ENCODE measurements at regions not wholly inside any gene's neighbourhood (a gene's known extent, or its start where the extent isn't known, plus 50 kb on each side); places are given as distances from the start of the nearest gene placed in this dataset.
A peak's percentile ranks its signal among the peaks of the same experiment; 100 is the strongest.
"Not testable (repeated sequence)": the region's sequence is repeated elsewhere in the genome, so short reads cannot be mapped to it uniquely, and the experiment has no call there.

DNA sequence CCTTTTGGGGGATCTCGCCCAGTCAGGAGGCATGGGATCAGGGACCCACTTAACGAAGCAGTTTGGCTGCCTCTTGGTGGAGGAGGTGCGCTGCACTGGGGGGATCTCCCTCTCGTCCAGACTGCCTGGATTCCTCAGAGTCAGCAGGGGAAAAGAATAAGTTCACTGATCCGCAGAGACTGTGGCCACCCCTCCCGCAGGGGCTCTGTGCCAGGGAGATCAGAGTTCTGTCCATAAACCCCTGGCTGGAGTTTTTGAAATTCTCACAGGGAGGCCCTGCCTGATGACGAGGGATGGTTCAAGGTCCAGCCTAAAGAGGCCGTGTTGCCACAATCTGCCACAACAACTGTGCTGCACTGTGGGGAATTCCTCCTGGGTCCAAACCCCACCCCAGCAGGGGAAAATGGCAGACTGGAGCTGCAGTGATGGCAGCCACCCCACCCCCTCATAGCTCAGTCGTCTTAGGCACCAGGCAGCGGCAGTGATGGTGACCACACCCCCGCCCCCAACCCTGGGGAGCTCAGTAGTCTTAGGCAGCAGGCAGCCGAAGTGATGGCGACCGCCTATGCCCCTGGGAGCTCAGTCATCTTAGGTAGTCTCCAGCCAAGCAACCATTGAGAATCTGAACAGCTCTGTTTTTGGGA is 273.8 kb upstream of the USP25 start:
- ATAC-seq (replicated peaks in 1 of 2) = no peak
- no peaks in the 10 kb centered on the region for H3K4me1 Mint-ChIP-seq (ENCODE audit: low read depth)
- H3K27ac Mint-ChIP-seq = no peak overlapping the region
- H3K36me3 Mint-ChIP-seq (ENCODE audit: insufficient read depth in 2 of 2) = peaks cover 0 to 1% of the 10 kb centered on the region in 2 donors
- no peak overlapping the region for H3K4me3 Mint-ChIP-seq
- H3K9me3 Mint-ChIP-seq = peaks cover 2 to 8% of the 10 kb centered on the region in 2 donors
- no peaks in the 10 kb centered on the region for H3K27me3 Mint-ChIP-seq (ENCODE audit: low read depth)
- DNase-seq = no peak

DNA sequence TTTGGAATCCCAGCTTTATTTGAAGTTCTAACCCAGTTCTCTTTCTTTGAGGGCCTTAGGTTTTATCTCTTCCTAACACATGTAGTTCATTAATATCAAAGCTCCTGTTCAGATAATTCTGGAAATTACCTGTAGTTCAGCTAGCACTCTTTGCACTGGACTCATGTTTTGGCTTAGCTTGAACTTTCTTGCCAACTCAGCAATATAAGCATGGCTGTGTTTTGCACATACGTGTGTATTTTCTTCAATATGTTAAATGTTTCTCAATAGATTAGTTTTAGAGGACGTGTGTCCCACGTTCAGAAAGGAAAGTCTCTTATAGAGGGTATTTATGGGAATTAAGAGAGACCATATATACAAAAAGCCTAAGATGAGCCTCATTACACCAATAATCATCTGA is 271.8 kb upstream of the USP25 start:
- Mint-ChIP-seq H3K27ac (no peak overlapping the region), H3K4me3 (no peak overlapping the region), H3K36me3 (ENCODE audit: insufficient read depth in 2 of 2) (peaks cover 0 to 2% of the 10 kb centered on the region in 2 donors), H3K4me1 (ENCODE audit: low read depth) (no peaks in the 10 kb centered on the region), H3K9me3 (no peaks in the 10 kb centered on the region), H3K27me3 (ENCODE audit: low read depth) (no peaks in the 10 kb centered on the region)
- no peak for ATAC-seq (replicated peaks in 1 of 2)
- no peak for DNase-seq

DNA sequence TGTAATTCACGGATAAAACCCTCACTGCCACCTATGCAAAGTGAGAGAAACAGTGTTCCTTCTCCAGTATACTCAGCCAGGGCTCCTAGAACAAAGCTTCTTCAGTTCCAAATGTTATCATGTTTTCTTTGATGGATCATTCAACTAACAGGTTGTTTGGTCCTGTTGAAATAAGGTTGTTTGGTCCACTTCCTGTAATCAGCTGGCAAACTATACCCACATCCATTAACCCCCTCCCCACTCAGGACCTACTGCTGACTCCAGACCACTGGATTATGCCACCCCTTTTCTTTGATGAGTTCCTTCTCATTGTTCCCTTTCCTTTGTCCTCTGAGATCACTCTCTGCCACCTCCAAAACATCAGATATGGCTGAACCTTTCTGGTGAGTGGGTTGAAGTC is 267.7 kb upstream of the USP25 start:
- no peaks in the 10 kb centered on the region for H3K4me1 Mint-ChIP-seq (ENCODE audit: low read depth)
- H3K27ac Mint-ChIP-seq = no peak overlapping the region
- DNase-seq (no peak), ATAC-seq (replicated peaks in 1 of 2) (no peak)
- H3K4me3 Mint-ChIP-seq = no peak overlapping the region
- no peaks in the 10 kb centered on the region for H3K27me3 Mint-ChIP-seq (ENCODE audit: low read depth)
- peaks cover 0 to 2% of the 10 kb centered on the region in 2 donors for H3K36me3 Mint-ChIP-seq (ENCODE audit: insufficient read depth in 2 of 2)
- H3K9me3 Mint-ChIP-seq = peaks cover 0 to 2% of the 10 kb centered on the region in 2 donors

DNA sequence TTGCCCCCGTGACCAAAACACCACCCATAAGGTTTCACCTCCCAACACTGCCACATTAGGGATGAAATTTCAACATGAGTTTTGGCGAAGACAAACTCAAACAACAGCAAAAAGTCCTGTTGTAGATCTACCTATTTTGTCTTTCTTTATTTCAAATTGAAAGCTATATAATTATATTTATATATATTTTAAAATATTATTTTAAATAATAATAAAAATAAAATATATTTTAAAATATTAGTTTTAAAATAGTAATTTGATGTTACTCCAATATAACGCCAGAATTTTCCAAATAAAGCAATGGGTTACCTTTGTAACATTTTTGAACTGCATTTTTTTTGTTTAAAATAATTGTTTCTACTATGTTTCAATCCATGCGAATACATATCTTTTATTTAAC is 263.5 kb upstream of the USP25 start:
- Mint-ChIP-seq H3K4me3 (no peak overlapping the region), H3K9me3 (peaks cover 0 to 2% of the 10 kb centered on the region in 2 donors), H3K4me1 (ENCODE audit: low read depth) (no peaks in the 10 kb centered on the region), H3K36me3 (ENCODE audit: insufficient read depth in 2 of 2) (peaks cover 0 to 2% of the 10 kb centered on the region in 2 donors), H3K27me3 (ENCODE audit: low read depth) (no peaks in the 10 kb centered on the region), H3K27ac (no peak overlapping the region)
- ATAC-seq (replicated peaks in 1 of 2) (no peak), DNase-seq (no peak)

DNA sequence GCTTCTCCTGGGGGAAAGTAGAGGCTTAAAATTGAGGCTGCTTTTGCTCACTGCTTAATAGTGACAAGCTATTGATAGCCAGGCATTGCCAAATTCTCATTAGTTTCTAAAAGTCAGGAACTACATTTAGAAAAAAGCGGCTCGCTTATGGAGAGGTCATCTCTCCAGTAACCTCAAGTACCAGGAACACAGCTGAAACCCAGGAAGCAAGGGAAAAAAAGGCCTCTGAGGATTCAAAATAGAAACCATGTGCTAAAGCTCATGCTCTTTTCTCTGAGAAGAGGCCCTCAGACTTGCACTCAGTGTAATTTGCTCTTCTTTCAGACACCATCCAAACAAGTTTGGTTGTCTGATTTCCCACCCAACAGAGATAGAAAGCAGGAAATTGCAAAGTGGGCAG is 261.4 kb upstream of the USP25 start:
- H3K27ac Mint-ChIP-seq = no peak overlapping the region
- DNase-seq = no peak
- no peak for ATAC-seq (replicated peaks in 1 of 2)
- H3K4me3 Mint-ChIP-seq = no peak overlapping the region
- H3K27me3 Mint-ChIP-seq (ENCODE audit: low read depth) = no peaks in the 10 kb centered on the region
- H3K36me3 Mint-ChIP-seq (ENCODE audit: insufficient read depth in 2 of 2) = no peaks in the 10 kb centered on the region
- H3K9me3 Mint-ChIP-seq = peaks cover 0 to 2% of the 10 kb centered on the region in 2 donors
- H3K4me1 Mint-ChIP-seq (ENCODE audit: low read depth) = no peaks in the 10 kb centered on the region

DNA sequence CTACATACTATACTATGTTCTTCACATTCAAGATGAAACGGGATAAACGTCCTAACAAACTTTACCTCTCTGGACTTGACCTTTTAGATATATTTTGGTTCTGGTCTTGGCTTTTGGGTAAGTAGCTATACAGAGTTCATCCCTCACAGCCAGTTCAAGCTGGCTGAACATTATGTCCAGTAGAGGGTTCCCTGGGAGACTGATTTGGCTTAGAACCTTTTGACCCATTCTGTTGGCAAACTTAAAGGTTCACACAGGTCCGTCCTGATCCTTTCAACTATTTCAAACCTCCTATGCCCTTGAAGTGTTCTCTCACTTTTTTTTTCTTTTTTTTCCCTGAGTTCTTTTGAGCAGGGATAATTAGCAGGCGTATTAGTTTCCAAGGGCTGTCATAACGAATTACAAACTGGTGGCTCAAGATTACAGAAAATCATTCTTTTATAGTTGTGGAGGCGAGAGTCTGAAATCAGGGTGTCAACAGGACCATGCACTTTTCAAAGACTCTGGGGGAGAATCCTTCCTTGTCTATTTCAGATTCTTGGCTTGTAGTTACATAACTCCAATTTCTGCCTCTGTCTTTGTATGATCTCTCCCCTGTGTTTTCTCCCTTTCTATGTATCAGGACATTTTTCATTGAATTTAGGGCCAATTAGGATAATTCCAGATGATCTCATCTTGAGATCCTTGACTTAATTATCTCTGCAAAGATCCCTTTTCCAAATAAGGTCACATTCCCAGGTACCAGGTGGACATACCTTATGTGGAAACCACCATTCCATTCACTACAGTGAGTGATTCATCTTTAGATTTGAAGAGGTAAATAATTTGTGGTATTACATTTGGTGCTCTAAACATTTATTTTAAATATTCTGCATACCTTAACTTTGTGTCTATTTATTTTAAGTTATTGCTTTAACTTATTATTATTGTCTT is 257.4 kb upstream of the USP25 start:
- no peak for DNase-seq
- Mint-ChIP-seq H3K4me1 (ENCODE audit: low read depth) (no peaks in the 10 kb centered on the region), H3K36me3 (ENCODE audit: insufficient read depth in 2 of 2) (peaks cover 4 to 11% of the 10 kb centered on the region in 2 donors), H3K27ac (no peak overlapping the region), H3K9me3 (peaks cover 4 to 5% of the 10 kb centered on the region in 2 donors), H3K4me3 (no peak overlapping the region), H3K27me3 (ENCODE audit: low read depth) (no peaks in the 10 kb centered on the region)
- ATAC-seq (replicated peaks in 1 of 2) = no peak

DNA sequence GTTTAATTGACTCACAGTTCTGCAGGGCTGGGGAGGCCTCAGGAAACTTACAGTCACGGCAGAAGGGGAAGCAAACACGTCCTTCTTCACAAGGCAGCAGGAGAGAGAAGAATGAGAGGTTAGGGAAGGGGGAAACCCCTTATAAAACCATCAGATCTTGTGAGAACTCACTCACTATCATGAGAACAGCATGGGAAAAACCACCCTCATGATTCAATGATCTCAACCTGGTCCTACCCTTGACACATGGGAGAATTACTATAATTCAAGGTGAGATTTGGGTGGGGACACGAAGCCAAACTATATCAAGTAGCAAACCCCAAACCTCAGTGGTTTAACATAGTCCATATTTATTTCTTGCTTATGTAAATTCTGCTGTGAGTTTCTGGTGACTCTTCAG is 252.0 kb upstream of the USP25 start:
- peaks cover 9 to 15% of the 10 kb centered on the region in 2 donors for H3K9me3 Mint-ChIP-seq
- not testable (repeated sequence) for H3K27ac Mint-ChIP-seq; H3K4me3 Mint-ChIP-seq; H3K27me3 Mint-ChIP-seq (ENCODE audit: low read depth); DNase-seq; ATAC-seq (replicated peaks in 1 of 2)
- peaks cover 11 to 17% of the 10 kb centered on the region in 2 donors for H3K36me3 Mint-ChIP-seq (ENCODE audit: insufficient read depth in 2 of 2)
- peaks cover 23% of the 10 kb centered on the region for H3K4me1 Mint-ChIP-seq (ENCODE audit: low read depth)

DNA sequence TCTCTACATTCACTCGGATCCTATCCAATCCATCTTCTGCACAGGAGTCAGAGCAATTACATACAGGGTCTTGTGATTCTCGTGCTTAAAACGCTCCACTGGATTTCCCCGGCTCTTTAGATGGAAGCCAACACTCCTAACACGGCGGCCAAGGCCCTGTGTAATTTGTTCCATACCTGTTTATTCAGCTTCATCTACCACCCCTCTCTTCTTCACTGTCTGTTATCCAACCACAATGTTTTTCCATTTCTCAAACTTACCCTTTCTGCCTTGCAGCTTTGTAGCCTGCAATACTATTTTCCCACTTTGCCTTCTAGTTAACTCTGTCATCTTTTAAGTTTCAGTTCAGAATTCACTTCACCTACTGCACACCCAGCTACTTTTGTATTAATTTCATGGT is 249.6 kb upstream of the USP25 start:
- Mint-ChIP-seq H3K27ac (peak overlapping the region; percentile 5), H3K4me1 (ENCODE audit: low read depth) (peaks cover 29% of the 10 kb centered on the region), H3K9me3 (peaks cover 9 to 15% of the 10 kb centered on the region in 2 donors), H3K4me3 (peak overlapping the region; percentile 2 to 18), H3K27me3 (ENCODE audit: low read depth) (no peaks in the 10 kb centered on the region), H3K36me3 (ENCODE audit: insufficient read depth in 2 of 2) (peaks cover 11 to 17% of the 10 kb centered on the region in 2 donors)
- DNase-seq (no peak), ATAC-seq (replicated peaks in 1 of 2) (peak in 1 of 2 donors; percentile 58)

DNA sequence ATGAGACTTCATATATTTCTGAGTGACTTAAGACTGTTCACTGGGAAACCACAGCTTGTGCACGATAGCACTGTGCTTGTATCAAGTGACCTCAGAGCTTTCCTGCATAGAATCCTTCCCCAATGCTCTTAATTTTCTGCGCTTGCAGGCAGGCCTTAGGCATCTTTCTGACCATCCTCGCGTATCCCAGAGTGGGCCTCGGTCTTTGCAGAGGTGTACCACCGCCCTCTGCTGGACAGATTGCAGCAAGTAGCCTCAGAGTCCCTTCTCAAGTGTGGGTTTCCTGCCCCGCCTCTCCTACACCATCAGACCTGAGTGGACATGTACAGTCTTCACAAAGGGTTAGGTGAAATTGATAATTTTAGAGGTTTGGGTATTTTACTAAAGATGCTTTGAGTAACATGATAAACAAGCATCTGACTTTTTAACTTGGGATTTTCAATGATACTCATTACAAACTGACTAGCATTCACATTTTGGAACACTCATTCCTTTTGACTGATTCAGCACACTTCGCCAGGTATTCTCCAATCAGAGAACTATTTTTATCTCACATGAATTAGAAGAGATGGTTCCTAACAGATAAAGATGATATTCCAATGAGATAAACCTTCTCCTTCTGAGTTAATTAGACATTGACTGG is 246.5 kb upstream of the USP25 start:
- Mint-ChIP-seq H3K27me3 (ENCODE audit: low read depth) (no peaks in the 10 kb centered on the region), H3K36me3 (ENCODE audit: insufficient read depth in 2 of 2) (peaks cover under 1 to 4% of the 10 kb centered on the region in 2 donors), H3K27ac (no peak overlapping the region), H3K4me1 (ENCODE audit: low read depth) (peaks cover 29% of the 10 kb centered on the region), H3K4me3 (no peak overlapping the region), H3K9me3 (peaks cover 0 to 7% of the 10 kb centered on the region in 2 donors)
- ATAC-seq (replicated peaks in 1 of 2) (peak; percentile 95 to 98), DNase-seq (peak; percentile 80 to 83)

DNA sequence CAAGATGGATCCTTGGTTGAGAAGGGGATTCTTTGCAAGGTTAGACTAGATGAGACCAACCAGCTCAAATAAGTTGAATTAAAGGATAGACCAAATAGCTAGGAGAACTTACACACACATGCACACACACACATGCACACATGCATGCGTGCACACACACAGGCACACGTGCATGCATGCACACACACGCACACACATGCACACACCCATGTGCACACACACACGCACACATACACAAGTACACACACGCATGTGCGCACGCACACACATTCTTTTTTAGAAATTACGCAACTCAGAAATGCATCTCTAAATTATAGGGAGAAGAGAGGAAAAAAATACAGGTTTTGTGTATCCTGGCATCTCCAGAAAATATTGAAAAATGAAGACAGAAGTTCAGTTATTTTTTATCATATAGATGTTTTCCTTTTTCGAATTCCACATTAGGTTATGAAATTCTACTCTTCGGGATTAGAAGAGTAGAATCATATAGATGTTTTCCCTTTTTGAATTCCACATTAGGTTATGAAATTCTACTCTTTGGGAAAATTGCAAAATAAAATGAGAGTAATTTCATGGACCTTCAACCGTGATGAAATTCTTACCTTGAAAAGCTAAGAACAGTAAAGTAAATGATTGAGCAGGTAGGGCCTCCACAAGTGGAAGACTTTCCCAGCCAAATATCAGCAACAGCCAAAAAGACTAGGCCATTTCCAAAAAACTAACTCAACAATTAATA is 243.2 kb upstream of the USP25 start:
- Mint-ChIP-seq H3K27ac (no peak overlapping the region), H3K27me3 (ENCODE audit: low read depth) (no peaks in the 10 kb centered on the region), H3K36me3 (ENCODE audit: insufficient read depth in 2 of 2) (no peaks in the 10 kb centered on the region), H3K4me1 (ENCODE audit: low read depth) (peaks cover 8% of the 10 kb centered on the region), H3K9me3 (no peaks in the 10 kb centered on the region), H3K4me3 (no peak overlapping the region)
- no peak for ATAC-seq (replicated peaks in 1 of 2)
- no peak for DNase-seq

DNA sequence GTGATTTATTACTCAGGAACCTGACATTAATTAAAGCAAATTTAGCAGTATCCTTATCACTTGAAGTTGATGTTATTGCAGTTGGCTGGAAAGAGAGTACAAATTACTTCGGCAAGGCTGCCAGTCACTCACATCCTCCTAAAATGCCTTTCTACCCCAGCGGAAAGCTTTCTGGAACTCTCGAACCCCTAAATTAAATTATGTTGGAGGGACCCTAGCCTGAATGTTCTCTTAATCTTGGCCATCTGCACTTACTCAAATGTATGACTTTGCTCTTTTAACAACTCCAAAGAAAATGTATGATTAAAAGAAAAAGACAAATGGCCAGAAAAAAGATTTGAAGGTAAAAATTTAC is 242.6 kb upstream of the USP25 start:
- H3K4me1 Mint-ChIP-seq (ENCODE audit: low read depth) = peaks cover 8% of the 10 kb centered on the region
- no peaks in the 10 kb centered on the region for H3K9me3 Mint-ChIP-seq
- H3K4me3 Mint-ChIP-seq = no peak overlapping the region
- DNase-seq = no peak
- no peaks in the 10 kb centered on the region for H3K36me3 Mint-ChIP-seq (ENCODE audit: insufficient read depth in 2 of 2)
- H3K27me3 Mint-ChIP-seq (ENCODE audit: low read depth) = no peaks in the 10 kb centered on the region
- H3K27ac Mint-ChIP-seq = no peak overlapping the region
- ATAC-seq (replicated peaks in 1 of 2) = no peak

DNA sequence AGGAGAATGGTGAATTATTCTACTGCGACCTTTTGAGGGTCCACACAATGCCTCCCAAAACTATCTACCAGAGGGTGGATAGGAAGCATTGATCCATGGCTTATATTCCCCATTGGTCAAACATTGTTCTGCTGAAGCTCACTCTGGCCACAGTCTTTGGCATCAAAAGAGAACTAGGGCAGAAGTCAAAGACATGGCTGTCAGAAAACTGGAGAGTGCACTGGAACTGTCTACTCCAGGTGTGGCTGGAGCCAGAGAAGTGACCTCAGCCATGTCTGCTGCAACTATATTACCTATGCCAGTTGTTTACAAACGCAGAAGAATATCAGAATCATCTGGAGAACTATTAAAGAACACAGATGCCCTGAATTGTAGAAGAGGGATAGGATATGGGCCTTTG is 238.7 kb upstream of the USP25 start:
- ATAC-seq (replicated peaks in 1 of 2) (no peak), DNase-seq (no peak)
- Mint-ChIP-seq H3K4me1 (ENCODE audit: low read depth) (no peaks in the 10 kb centered on the region), H3K27me3 (ENCODE audit: low read depth) (no peaks in the 10 kb centered on the region), H3K27ac (no peak overlapping the region), H3K4me3 (no peak overlapping the region), H3K36me3 (ENCODE audit: insufficient read depth in 2 of 2) (no peaks in the 10 kb centered on the region), H3K9me3 (no peaks in the 10 kb centered on the region)

DNA sequence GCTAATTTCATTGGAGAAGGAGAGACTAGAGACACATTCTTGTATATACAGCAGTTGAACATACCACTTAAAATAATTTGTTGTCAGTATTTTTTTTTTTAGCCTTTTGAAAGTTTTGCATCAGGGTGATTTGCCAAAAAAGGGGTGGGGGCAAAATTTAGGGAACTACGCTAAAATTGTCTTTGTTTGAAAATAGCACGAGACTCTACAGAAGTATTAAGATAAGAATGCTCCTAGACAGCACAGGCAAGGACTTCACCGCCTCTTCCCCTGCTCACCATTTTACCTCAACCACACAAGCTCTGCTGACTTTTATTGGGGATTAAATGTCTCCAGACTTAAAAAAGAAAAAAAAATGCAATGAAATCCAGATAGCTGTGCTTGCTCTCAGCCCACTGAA is 236.1 kb upstream of the USP25 start:
- H3K4me3 Mint-ChIP-seq = no peak overlapping the region
- no peak overlapping the region for H3K27ac Mint-ChIP-seq
- no peak for DNase-seq
- H3K9me3 Mint-ChIP-seq = no peaks in the 10 kb centered on the region
- no peak for ATAC-seq (replicated peaks in 1 of 2)
- no peaks in the 10 kb centered on the region for H3K27me3 Mint-ChIP-seq (ENCODE audit: low read depth)
- H3K36me3 Mint-ChIP-seq (ENCODE audit: insufficient read depth in 2 of 2) = no peaks in the 10 kb centered on the region
- no peaks in the 10 kb centered on the region for H3K4me1 Mint-ChIP-seq (ENCODE audit: low read depth)

Measured in activated T-cell treated with anti-CD3 and anti-CD28 coated beads, Interleukin-2, amount 50 U/mL, for 72 hours (primary cell).